GM23338 (cell line): ENCODE measurements at regions not wholly inside any gene's neighbourhood (a gene's known extent, or its start where the extent isn't known, plus 50 kb on each side); places are given as distances from the start of the nearest gene placed in this dataset.
A peak's percentile ranks its signal among the peaks of the same experiment; 100 is the strongest.

Experiments used
- ATAC-seq: fragments of 200-7000 bp; cut with Tn5 transposase; 3 replicates; pipeline ENCODE4 v1.9.1; 2020
- DNase-seq: peaks from one replicate; pipeline ENCODE4 v3.0.0-alpha.2; 2015; ENCODE audit warnings: low spot score
- H2AFZ ChIP-seq: fragments of 200-600 bp; sonication (generic); 2 replicates; pipeline ENCODE4 v1.8.0; 2016; ENCODE audit warnings: antibody characterized with exemption, mild to moderate bottlenecking, moderate library complexity
- H3F3A ChIP-seq: fragments of 200-600 bp; sonication (generic); replicated peaks from 2 replicates; pipeline ENCODE4 v1.8.0; 2017; ENCODE audit warnings: antibody characterized with exemption, mixed run types, low read depth
- H3K27ac ChIP-seq: fragments of 200-600 bp; sonication (generic); 2 replicates; pipeline ENCODE4 v1.6.1; 2016; ENCODE audit warnings: low read depth
- H3K27me3 ChIP-seq: fragments of 200-600 bp; sonication (generic); 2 replicates; pipeline ENCODE4 v1.8.0; 2016; ENCODE audit warnings: mild to moderate bottlenecking, mixed run types, moderate library complexity; ENCODE audit not compliant: insufficient read depth
- H3K36me3 ChIP-seq: fragments of 200-600 bp; sonication (generic); 2 replicates; pipeline ENCODE4 v1.8.0; 2016; ENCODE audit warnings: mild to moderate bottlenecking; ENCODE audit not compliant: insufficient read depth
- H3K4me1 ChIP-seq: fragments of 200-600 bp; sonication (generic); 2 replicates; pipeline ENCODE4 v1.8.0; 2016; ENCODE audit warnings: mild to moderate bottlenecking, moderate library complexity; ENCODE audit not compliant: insufficient read depth
- H3K4me2 ChIP-seq: fragments of 200-600 bp; sonication (generic); 2 replicates; pipeline ENCODE4 v1.7.1; 2017; ENCODE audit warnings: mixed run types
- H3K4me3 ChIP-seq: fragments of 200-600 bp; sonication (generic); 2 replicates; pipeline ENCODE4 v1.6.1; 2016; ENCODE audit warnings: mixed run types
- H3K79me2 ChIP-seq: fragments of 200-600 bp; sonication (generic); replicated peaks from 2 replicates; pipeline ENCODE4 v1.8.0; 2017; ENCODE audit warnings: mild to moderate bottlenecking; ENCODE audit not compliant: insufficient read depth
- H3K9me2 ChIP-seq: fragments of 200-600 bp; sonication (generic); 2 replicates; pipeline ENCODE4 v1.8.0; 2017; ENCODE audit not compliant: insufficient read depth
- H4K20me1 ChIP-seq: fragments of 200-600 bp; sonication (generic); replicated peaks from 2 replicates; pipeline ENCODE4 v1.8.0; 2017; ENCODE audit warnings: mild to moderate bottlenecking; ENCODE audit not compliant: insufficient read depth
- H3K27ac Mint-ChIP-seq: 2 replicates; pipeline ENCODE4 v1.8.0; 2020; ENCODE audit warnings: inconsistent platforms, mild to moderate bottlenecking, moderate library complexity, mixed read lengths
- H3K27me3 Mint-ChIP-seq: 3 replicates; pipeline ENCODE4 v1.8.0; 2022; ENCODE audit warnings: low read depth, mild to moderate bottlenecking, moderate library complexity, mixed read lengths, inconsistent platforms; ENCODE audit not compliant: insufficient read depth, poor library complexity
- H3K36me3 Mint-ChIP-seq: 3 replicates; pipeline ENCODE4 v1.8.0; 2021; ENCODE audit warnings: low read depth, mild to moderate bottlenecking, inconsistent platforms, moderate library complexity, mixed read lengths
- H3K4me1 Mint-ChIP-seq: 3 replicates; pipeline ENCODE4 v1.8.0; 2020; ENCODE audit warnings: mild to moderate bottlenecking, inconsistent platforms, mixed read lengths
- H3K4me3 Mint-ChIP-seq: 3 replicates; pipeline ENCODE4 v1.8.0; 2021; ENCODE audit warnings: moderate library complexity, mild to moderate bottlenecking, inconsistent platforms, mixed read lengths
- H3K9me3 Mint-ChIP-seq: 3 replicates; pipeline ENCODE4 v1.8.0; 2020; ENCODE audit warnings: moderate library complexity, mild to moderate bottlenecking, inconsistent platforms, mixed read lengths
- CREB1 ChIP-seq: fragments of 250-450 bp; sonication (Bioruptor Pico); IDR thresholded peaks from 2 replicates; pipeline ENCODE4 v1.5.0; 2020; ENCODE audit warnings: low read depth, mild to moderate bottlenecking, moderate library complexity
- ETS1 ChIP-seq: IDR thresholded peaks from 2 replicates; pipeline ENCODE4 v1.6.1; 2016; ENCODE audit warnings: antibody characterized with exemption
- EZH2 ChIP-seq: fragments of 200-600 bp; sonication (generic); IDR thresholded peaks from one replicate; pipeline ENCODE4 v1.8.0; 2017; ENCODE audit warnings: antibody characterized with exemption, mild to moderate bottlenecking, low read depth; ENCODE audit not compliant: unreplicated experiment
- EZH2phosphoT487 ChIP-seq: fragments of 200-600 bp; sonication (generic); IDR thresholded peaks from one replicate; pipeline ENCODE4 v1.8.1; 2018; ENCODE audit warnings: antibody characterized with exemption; ENCODE audit not compliant: unreplicated experiment
- JUNB ChIP-seq: IDR thresholded peaks from one replicate; pipeline ENCODE4 v1.6.1; 2016; ENCODE audit warnings: antibody characterized with exemption; ENCODE audit not compliant: unreplicated experiment
- NANOG ChIP-seq: IDR thresholded peaks from 2 replicates; pipeline ENCODE4 v1.6.1; 2016; ENCODE audit warnings: antibody characterized with exemption, borderline replicate concordance
- POLR2AphosphoS5 ChIP-seq: IDR thresholded peaks from 2 replicates; pipeline ENCODE4 v1.6.1; 2016; ENCODE audit warnings: antibody characterized with exemption, low read depth
- REST ChIP-seq: IDR thresholded peaks from one replicate; pipeline ENCODE4 v1.6.1; 2018; ENCODE audit warnings: antibody characterized with exemption; ENCODE audit not compliant: unreplicated experiment
- STAT1 ChIP-seq: IDR thresholded peaks from one replicate; pipeline ENCODE4 v1.6.1; 2016; ENCODE audit warnings: antibody characterized with exemption; ENCODE audit not compliant: unreplicated experiment
- ZNF114 ChIP-seq: fragments of 250-450 bp; sonication (Bioruptor Pico); IDR thresholded peaks from 2 replicates; pipeline ENCODE4 v1.5.0; 2020; ENCODE audit warnings: mild to moderate bottlenecking, moderate library complexity
- ZNF331 ChIP-seq: fragments of 250-450 bp; sonication (Bioruptor Pico); IDR thresholded peaks from 2 replicates; pipeline ENCODE4 v1.5.0; 2020; ENCODE audit warnings: low read depth, mild to moderate bottlenecking, moderate library complexity
- ZNF462 ChIP-seq: fragments of 250-450 bp; sonication (Bioruptor Pico); IDR thresholded peaks from 2 replicates; pipeline ENCODE4 v1.5.0; 2020; ENCODE audit warnings: mild to moderate bottlenecking, moderate library complexity
- TF ChIP-seq, protein P1 (sequence below), 2 experiments: fragments of 200-600 bp in 1 of 2; sonication (generic) in 1 of 2; conservative IDR thresholded peaks; 2 replicates each; pipeline versions ENCODE4 v1.5.1 to v1.6.1; 2016 to 2017; ENCODE audit warnings: antibody characterized with exemption in 2 of 2, low read depth in 2 of 2, mild to moderate bottlenecking in 2 of 2, moderate library complexity in 1 of 2

DNA sequence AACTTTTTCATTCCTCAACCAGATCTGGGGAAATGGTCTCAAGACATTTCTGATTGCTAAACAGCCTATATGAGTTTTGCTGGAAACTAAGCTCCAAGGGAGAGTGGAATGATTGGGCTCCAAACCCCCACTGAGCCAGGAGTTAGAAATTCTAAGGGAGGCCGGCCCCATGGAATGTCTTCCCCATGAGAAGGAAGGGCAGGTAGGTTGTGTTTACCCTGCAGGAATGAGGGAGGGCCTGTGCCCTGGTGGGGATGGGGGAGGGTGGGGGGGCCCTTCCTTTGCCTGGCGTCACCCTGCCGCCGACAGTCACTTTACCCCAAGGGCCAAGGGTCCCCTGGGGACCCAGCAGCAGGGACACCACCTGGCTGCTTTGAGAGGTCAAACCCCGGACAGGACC, 298.9 kb downstream of the TFAP2C start:
- peak; percentile 43 for DNase-seq
- peaks cover 43% of the 10 kb centered on the region for H3K27me3 ChIP-seq
- peaks cover 4% of the 10 kb centered on the region; the same call in 1 of the 2 replicates for H3F3A ChIP-seq
- H3K4me1 ChIP-seq = peaks cover 71% of the 10 kb centered on the region
- no peaks in the 10 kb centered on the region for H4K20me1 ChIP-seq
- no peaks in the 10 kb centered on the region for H3K79me2 ChIP-seq
- ATAC-seq = peak; percentile 14; the same call in 2 of the 3 replicates
- H3K4me3 Mint-ChIP-seq = peak overlapping the region; percentile 23
- peaks cover 59% of the 10 kb centered on the region for H3K4me1 Mint-ChIP-seq
- TF ChIP-seq ZNF462 (CRISPR knock-in tag) = no peak
- TF ChIP-seq REST = no peak
- no peak for TF ChIP-seq POLR2AphosphoS5
- TF ChIP-seq ZNF114 (CRISPR knock-in tag) = no peak
- no peak for TF ChIP-seq CREB1
- no peak for TF ChIP-seq EZH2
- no peak for TF ChIP-seq JUNB
- no peak for TF ChIP-seq NANOG
- TF ChIP-seq ETS1 = no peak
- TF ChIP-seq, protein P1, sequence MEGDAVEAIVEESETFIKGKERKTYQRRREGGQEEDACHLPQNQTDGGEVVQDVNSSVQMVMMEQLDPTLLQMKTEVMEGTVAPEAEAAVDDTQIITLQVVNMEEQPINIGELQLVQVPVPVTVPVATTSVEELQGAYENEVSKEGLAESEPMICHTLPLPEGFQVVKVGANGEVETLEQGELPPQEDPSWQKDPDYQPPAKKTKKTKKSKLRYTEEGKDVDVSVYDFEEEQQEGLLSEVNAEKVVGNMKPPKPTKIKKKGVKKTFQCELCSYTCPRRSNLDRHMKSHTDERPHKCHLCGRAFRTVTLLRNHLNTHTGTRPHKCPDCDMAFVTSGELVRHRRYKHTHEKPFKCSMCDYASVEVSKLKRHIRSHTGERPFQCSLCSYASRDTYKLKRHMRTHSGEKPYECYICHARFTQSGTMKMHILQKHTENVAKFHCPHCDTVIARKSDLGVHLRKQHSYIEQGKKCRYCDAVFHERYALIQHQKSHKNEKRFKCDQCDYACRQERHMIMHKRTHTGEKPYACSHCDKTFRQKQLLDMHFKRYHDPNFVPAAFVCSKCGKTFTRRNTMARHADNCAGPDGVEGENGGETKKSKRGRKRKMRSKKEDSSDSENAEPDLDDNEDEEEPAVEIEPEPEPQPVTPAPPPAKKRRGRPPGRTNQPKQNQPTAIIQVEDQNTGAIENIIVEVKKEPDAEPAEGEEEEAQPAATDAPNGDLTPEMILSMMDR (conservative IDR thresholded peaks at IDR 0.05; ENCODE audit: low read depth in 2 of 2) = no peak
- no peak for TF ChIP-seq STAT1
- no peak for TF ChIP-seq ZNF331 (CRISPR knock-in tag)
- TF ChIP-seq EZH2phosphoT487 = no peak
- no peaks in the 10 kb centered on the region; the same call in 1 of the 2 replicates for H3K9me2 ChIP-seq
- peak overlapping the region; percentile 66 for H3K4me2 ChIP-seq
- peaks cover 70% of the 10 kb centered on the region for H3K27me3 Mint-ChIP-seq
- H3K36me3 ChIP-seq = no peaks in the 10 kb centered on the region
- H3K4me3 ChIP-seq = peak overlapping the region; percentile 37
- no peaks in the 10 kb centered on the region for H3K9me3 Mint-ChIP-seq
- H3K36me3 Mint-ChIP-seq = no peaks in the 10 kb centered on the region
- no peak overlapping the region for H2AFZ ChIP-seq
- no peak overlapping the region for H3K27ac ChIP-seq
- H3K27ac Mint-ChIP-seq = no peak overlapping the region
